Endothelial cell (in vitro differentiated cells): ENCODE measurements at regions not wholly inside any gene's neighbourhood (a gene's known extent, or its start where the extent isn't known, plus 50 kb on each side); places are given as distances from the start of the nearest gene placed in this dataset.

Experiments
- DNase-seq: peaks from one replicate; pipeline ENCODE4 v3.0.0; 2021; ENCODE audit warnings: low spot score
- H3K27ac Mint-ChIP-seq: one replicate; pipeline ENCODE4 v1.8.0; 2021; ENCODE audit warnings: mixed read lengths, inconsistent platforms; ENCODE audit not compliant: unreplicated experiment
- H3K27me3 Mint-ChIP-seq: one replicate; pipeline ENCODE4 v1.8.0; 2021; ENCODE audit warnings: mild to moderate bottlenecking, moderate library complexity, mixed read lengths, inconsistent platforms; ENCODE audit not compliant: unreplicated experiment
- H3K36me3 Mint-ChIP-seq: one replicate; pipeline ENCODE4 v1.8.0; 2021; ENCODE audit warnings: mild to moderate bottlenecking, low read depth, mixed read lengths, inconsistent platforms; ENCODE audit not compliant: unreplicated experiment
- H3K4me1 Mint-ChIP-seq: one replicate; pipeline ENCODE4 v1.8.0; 2021; ENCODE audit warnings: mild to moderate bottlenecking, mixed read lengths, inconsistent platforms; ENCODE audit not compliant: unreplicated experiment
- H3K4me3 Mint-ChIP-seq: one replicate; pipeline ENCODE4 v1.8.0; 2021; ENCODE audit warnings: mild to moderate bottlenecking, mixed read lengths, inconsistent platforms; ENCODE audit not compliant: unreplicated experiment
- H3K9me3 Mint-ChIP-seq: one replicate; pipeline ENCODE4 v1.8.0; 2021; ENCODE audit warnings: mixed read lengths, inconsistent platforms; ENCODE audit not compliant: unreplicated experiment
- TF ChIP-seq, protein P1 (sequence below): fragments of 200-600 bp; sonication (generic); IDR thresholded peaks from one replicate; pipeline ENCODE4 v1.5.0; 2021; ENCODE audit warnings: antibody characterized with exemption; ENCODE audit not compliant: unreplicated experiment

DNA sequence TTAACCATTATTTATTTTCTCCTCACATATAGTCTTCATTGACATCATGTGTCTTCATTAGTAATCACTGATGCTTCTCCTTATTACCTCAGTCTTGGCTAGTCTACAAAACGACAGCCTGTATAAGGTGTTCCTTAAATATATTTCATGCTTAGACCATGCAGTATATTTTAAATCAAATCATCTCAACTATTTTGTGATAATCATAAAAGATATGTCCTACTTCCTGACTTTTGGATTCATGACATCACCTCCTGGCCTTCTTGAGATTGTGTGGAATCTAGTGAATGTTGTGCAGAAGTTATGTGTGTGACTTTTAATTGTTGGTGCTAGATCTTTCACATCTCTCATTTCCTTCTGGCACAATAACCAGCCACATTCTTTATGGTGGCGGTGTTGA is 1339.3 kb upstream of the C9orf72 start:
- Mint-ChIP-seq H3K4me1 (no peaks in the 10 kb centered on the region), H3K27ac (no peak overlapping the region), H3K4me3 (no peak overlapping the region), H3K36me3 (no peaks in the 10 kb centered on the region), H3K9me3 (no peaks in the 10 kb centered on the region), H3K27me3 (no peaks in the 10 kb centered on the region)
- no peak for DNase-seq
- TF ChIP-seq, protein P1, sequence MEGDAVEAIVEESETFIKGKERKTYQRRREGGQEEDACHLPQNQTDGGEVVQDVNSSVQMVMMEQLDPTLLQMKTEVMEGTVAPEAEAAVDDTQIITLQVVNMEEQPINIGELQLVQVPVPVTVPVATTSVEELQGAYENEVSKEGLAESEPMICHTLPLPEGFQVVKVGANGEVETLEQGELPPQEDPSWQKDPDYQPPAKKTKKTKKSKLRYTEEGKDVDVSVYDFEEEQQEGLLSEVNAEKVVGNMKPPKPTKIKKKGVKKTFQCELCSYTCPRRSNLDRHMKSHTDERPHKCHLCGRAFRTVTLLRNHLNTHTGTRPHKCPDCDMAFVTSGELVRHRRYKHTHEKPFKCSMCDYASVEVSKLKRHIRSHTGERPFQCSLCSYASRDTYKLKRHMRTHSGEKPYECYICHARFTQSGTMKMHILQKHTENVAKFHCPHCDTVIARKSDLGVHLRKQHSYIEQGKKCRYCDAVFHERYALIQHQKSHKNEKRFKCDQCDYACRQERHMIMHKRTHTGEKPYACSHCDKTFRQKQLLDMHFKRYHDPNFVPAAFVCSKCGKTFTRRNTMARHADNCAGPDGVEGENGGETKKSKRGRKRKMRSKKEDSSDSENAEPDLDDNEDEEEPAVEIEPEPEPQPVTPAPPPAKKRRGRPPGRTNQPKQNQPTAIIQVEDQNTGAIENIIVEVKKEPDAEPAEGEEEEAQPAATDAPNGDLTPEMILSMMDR: no peak

- no peak for DNase-seq
- TF ChIP-seq, protein P1: no peak
- H3K4me3 Mint-ChIP-seq: no peak overlapping the region
- H3K27me3 Mint-ChIP-seq: no peaks in the 10 kb centered on the region
- H3K9me3 Mint-ChIP-seq: no peaks in the 10 kb centered on the region
- no peaks in the 10 kb centered on the region for H3K4me1 Mint-ChIP-seq
- H3K27ac Mint-ChIP-seq: no peak overlapping the region
- no peaks in the 10 kb centered on the region for H3K36me3 Mint-ChIP-seq
Measured at GRCh38 chr9:28915202-28915930, 1342.1 kb upstream of the C9orf72 start.

DNA sequence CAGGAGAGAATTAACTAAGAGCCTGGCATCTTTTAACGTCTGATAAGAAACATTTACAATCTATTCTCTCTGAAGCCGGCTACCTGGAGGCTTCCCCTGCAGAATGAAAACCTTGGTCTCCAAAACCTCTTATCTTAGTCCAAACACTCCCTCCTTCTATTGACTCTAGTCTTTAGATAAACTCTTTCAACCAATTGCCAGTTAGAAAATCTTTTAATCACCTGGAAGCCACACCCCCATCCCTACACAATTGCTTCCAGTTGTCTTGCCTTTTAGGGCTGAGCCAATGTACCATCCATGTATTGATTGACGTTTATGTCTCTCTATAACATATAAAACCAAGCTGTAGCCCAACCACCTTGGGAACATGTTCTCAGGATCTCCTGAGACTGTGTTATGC is 1343.1 kb upstream of the C9orf72 start:
- Mint-ChIP-seq H3K4me1 (no peaks in the 10 kb centered on the region), H3K27me3 (no peaks in the 10 kb centered on the region), H3K4me3 (no peak overlapping the region), H3K9me3 (no peaks in the 10 kb centered on the region), H3K36me3 (no peaks in the 10 kb centered on the region), H3K27ac (no peak overlapping the region)
- TF ChIP-seq, protein P1: no peak
- DNase-seq: no peak

DNA sequence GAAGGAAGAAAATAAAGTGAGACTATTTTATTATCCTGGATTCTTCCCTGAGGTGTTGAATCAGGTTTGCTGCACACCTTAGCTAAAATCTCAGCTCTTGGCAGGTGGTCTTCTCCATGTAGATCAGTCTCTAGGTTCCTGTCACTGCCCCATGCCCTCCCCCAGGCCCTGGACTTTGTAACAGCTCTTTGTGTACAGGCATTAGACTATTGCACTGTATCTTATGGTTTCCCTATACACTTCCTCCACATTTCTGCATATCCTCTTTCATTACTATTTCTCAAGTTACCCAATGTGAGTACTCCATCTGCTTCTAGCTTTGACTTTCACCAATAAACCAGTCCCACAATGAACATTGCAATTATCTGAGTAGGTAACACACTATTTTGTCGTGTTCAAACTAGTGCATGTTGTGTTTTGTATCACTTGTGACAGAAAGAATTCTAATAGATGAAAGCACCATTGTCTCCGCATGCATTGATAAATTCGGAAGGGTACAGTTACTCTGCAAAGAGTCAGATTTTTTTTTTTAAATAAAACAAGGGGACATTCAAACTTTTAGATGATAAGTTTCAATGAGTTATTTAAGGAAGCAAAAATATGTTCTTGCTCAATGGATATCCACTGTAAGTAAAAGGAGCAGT is 1348.7 kb upstream of the C9orf72 start:
- no peak for DNase-seq
- TF ChIP-seq, protein P1: no peak
- Mint-ChIP-seq H3K27ac (no peak overlapping the region), H3K9me3 (no peaks in the 10 kb centered on the region), H3K36me3 (no peaks in the 10 kb centered on the region), H3K27me3 (no peaks in the 10 kb centered on the region), H3K4me3 (no peak overlapping the region), H3K4me1 (peaks cover 7% of the 10 kb centered on the region)

DNA sequence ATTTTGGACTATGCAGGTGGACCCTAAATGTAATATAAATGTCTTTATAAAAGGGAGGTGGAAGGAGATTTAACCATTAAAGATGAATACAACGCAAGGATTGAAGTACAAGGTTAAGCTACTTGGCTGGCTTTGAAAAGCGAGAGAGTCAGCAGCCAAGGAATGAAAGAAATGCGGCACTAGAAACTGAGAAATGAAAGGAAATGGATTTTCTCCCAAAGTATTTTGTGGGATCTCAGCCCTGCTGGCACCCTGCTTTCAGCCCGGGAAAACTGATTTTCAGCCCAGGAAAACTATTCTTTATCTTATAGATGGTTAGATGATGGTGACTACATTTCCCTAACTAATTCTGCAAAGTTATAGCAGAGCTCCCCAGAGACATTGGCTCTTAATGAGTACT is 1349.6 kb upstream of the C9orf72 start:
- DNase-seq: no peak
- Mint-ChIP-seq H3K27ac (no peak overlapping the region), H3K4me1 (peaks cover 7% of the 10 kb centered on the region), H3K27me3 (no peaks in the 10 kb centered on the region), H3K36me3 (no peaks in the 10 kb centered on the region), H3K4me3 (no peak overlapping the region), H3K9me3 (no peaks in the 10 kb centered on the region)
- TF ChIP-seq, protein P1: no peak
